ENCODE measurements at regions not wholly inside any gene's neighbourhood (a gene's known extent, or its start where the extent isn't known, plus 50 kb on each side); places are given as distances from the start of the nearest gene placed in this dataset.
A peak's percentile ranks its signal among the peaks of the same experiment; 100 is the strongest.

GRCh38 chr20:57947421-57948179, 237.8 kb upstream of the PMEPA1 start:
- DNase-seq, result no peak
- 65% methylated on average over 16 of the region's 16 CpGs for WGBS
- no peak for ATAC-seq
- Histone ChIP-seq H3K4me1 (ENCODE audit: control insufficient read depth, insufficient read depth, low read length) (no peaks in the 10 kb centered on the region), H3K27ac (ENCODE audit: low read length) (no peak overlapping the region), H3K9me3 (ENCODE audit: control insufficient read depth, low read length) (no peaks in the 10 kb centered on the region), H3K27me3 (ENCODE audit: control insufficient read depth, insufficient read depth) (no peaks in the 10 kb centered on the region), H3K4me3 (ENCODE audit: low read length) (no peak overlapping the region)
- intact Hi-C loops (cut with DNase I), result no loop called here

DNA sequence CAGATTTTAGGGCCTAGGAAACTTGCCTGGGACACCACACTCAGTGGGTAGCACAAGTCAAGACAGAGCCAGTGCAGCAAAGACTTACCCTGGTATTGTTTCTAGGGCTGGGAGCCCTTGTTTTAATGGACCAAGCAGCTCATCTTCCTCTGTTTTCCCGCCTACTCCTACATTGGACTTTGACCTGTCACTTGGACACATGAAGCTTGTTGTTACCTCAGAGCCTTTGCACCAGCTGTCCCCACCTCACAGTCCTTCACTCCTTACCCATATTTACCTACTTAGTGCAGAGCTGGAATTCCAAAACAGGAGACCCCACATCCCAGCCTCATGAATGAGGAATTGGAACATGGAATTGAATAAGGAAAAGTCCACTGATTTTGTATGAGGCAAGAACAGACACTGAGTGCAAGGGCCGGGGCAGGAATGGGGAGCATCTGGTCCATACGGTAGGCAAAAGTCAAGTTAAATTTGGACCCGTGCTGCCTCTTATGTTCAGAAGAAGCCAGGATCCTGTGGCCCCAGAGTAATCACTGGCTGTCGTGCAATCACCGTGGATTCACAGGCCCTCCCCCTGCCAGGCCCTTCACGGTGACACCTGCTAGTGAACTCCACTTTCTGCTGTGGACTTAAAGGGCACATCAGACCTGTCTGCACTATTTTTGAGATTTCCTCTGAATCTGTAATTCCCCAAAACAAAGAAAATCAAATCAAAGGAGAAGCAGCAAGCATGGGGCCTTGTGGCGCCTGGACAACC, 236.9 kb upstream of the PMEPA1 start:
- no peak for DNase-seq
- H3K27me3 ChIP-seq (ENCODE audit: control insufficient read depth, insufficient read depth), result no peaks in the 10 kb centered on the region
- no peak overlapping the region for H3K27ac ChIP-seq (ENCODE audit: low read length)
- intact Hi-C loops (cut with DNase I), result no loop called here
- H3K4me3 ChIP-seq (ENCODE audit: low read length), result no peak overlapping the region
- no peaks in the 10 kb centered on the region for H3K4me1 ChIP-seq (ENCODE audit: control insufficient read depth, insufficient read depth, low read length)
- H3K9me3 ChIP-seq (ENCODE audit: control insufficient read depth, low read length), result no peaks in the 10 kb centered on the region
- ATAC-seq, result no peak
- 96% methylated on average over 8 of the region's 8 CpGs for WGBS

DNA sequence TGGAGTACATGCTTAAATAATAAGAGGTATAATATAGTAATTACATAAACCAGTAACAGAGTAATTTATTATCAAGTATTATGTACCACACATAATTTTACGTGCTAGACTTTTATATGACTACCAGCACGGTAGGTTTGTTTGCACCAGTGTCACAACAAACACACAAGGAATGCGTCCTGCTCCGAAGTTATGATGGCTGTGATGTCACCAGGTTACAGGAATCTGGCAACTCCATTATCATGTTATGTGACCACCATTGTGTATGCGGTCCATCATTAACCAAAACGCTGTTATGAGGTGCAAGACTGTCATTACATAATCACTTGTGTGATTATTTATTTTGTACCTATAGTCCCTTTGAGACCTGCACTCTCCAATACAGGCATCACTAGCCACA, 235.2 kb upstream of the PMEPA1 start:
- DNase-seq (no peak), ATAC-seq (no peak)
- Histone ChIP-seq H3K4me1 (ENCODE audit: control insufficient read depth, insufficient read depth, low read length) (no peaks in the 10 kb centered on the region), H3K27me3 (ENCODE audit: control insufficient read depth, insufficient read depth) (no peaks in the 10 kb centered on the region), H3K9me3 (ENCODE audit: control insufficient read depth, low read length) (no peaks in the 10 kb centered on the region), H3K27ac (ENCODE audit: low read length) (no peak overlapping the region), H3K4me3 (ENCODE audit: low read length) (no peak overlapping the region)
- WGBS, result 93% methylated on average over 6 of the region's 6 CpGs
- intact Hi-C loops (cut with DNase I), result no loop called here

GRCh38 chr20:57943950-57944349, 234.1 kb upstream of the PMEPA1 start:
- no peaks in the 10 kb centered on the region for H3K27me3 ChIP-seq (ENCODE audit: control insufficient read depth, insufficient read depth)
- no peaks in the 10 kb centered on the region for H3K4me1 ChIP-seq (ENCODE audit: control insufficient read depth, insufficient read depth, low read length)
- WGBS, result 93% methylated on average over 7 of the region's 7 CpGs
- ATAC-seq (no peak), DNase-seq (no peak)
- no peak overlapping the region for H3K27ac ChIP-seq (ENCODE audit: low read length)
- no peaks in the 10 kb centered on the region for H3K9me3 ChIP-seq (ENCODE audit: control insufficient read depth, low read length)
- no peak overlapping the region for H3K4me3 ChIP-seq (ENCODE audit: low read length)
- intact Hi-C loops (cut with DNase I), result no loop called here

- ATAC-seq (no peak), DNase-seq (no peak)
- WGBS, result 91% methylated on average over 9 of the region's 9 CpGs
- H3K27ac ChIP-seq (ENCODE audit: low read length), result no peak overlapping the region
- H3K27me3 ChIP-seq (ENCODE audit: control insufficient read depth, insufficient read depth), result no peaks in the 10 kb centered on the region
- H3K4me1 ChIP-seq (ENCODE audit: control insufficient read depth, insufficient read depth, low read length), result no peaks in the 10 kb centered on the region
- no peak overlapping the region for H3K4me3 ChIP-seq (ENCODE audit: low read length)
- no peaks in the 10 kb centered on the region for H3K9me3 ChIP-seq (ENCODE audit: control insufficient read depth, low read length)
- intact Hi-C loops (cut with DNase I), result no loop called here
These were observed 233.5 kb upstream of the PMEPA1 start for GRCh38 chr20:57943291-57943690.

DNA sequence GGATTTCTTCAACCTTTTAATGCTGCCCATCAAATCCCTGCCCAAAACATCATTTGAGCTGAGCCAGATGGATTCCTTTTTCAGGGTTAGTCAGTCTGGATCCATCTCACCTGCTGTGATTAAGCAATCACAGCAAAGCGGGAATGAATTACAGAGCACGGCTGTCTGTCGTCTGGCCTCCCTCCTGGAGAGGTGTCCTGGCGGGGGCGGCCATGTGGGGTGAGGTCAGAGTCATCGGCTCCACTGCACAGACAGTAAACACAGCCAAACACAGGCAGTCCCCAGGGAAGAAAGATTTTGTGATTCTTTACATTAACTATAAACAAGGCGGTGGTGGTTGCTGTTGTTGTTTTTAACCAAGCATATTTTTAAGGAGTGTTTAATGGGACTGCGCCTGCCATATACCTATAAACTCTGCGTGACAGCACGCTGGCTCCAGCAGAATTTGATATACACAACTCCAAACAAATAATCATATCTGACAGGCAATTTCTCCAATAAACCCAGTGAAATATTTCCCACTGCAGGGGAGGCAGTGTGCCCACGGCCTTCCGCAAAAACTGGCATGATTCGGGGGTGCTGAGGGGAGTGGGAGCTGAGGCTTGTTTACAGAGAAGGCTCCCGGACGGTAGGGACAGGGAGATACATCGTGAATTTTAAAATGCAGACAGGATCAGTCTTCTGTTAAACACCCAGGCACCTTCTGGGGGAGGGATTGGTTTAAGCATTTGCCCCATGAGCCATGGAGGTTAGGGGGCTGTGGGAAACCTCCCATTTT, 232.0 kb upstream of the PMEPA1 start:
- WGBS, result 75% methylated on average over 16 of the region's 16 CpGs

DNA sequence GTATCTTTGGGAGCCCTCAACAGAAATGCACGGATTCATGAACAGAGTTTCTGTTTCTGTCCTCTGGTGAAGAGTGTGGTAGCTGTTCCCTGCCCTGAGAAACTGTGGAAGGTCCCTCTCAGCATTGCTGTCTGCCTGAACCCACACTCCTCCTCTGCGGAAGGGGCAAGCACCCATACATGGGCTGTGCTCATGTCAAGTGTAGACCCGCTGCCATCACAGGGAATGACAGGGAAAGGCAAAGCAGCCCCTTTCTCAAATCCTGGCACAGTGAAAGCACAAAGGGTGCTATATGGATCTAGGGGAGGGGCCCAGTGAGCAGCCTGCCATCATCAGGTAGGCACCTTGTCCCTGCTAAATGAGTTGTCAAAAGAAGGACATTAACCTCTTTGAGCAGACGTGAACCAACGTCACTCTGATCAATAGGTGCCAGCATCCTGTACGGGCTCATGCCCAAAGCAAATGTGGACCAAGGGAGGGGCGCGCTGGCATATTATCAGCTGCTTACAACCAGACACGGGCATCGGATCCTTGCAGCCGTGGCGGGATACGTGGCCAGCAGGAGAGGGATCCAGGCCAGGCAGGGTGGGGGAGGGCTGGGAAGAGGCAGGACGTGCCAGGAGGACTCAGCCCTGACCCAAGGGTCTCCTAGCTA, 231.2 kb upstream of the PMEPA1 start:
- DNase-seq, result no peak
- no peaks in the 10 kb centered on the region for H3K27me3 ChIP-seq (ENCODE audit: control insufficient read depth, insufficient read depth)
- no peaks in the 10 kb centered on the region for H3K4me1 ChIP-seq (ENCODE audit: control insufficient read depth, insufficient read depth, low read length)
- H3K9me3 ChIP-seq (ENCODE audit: control insufficient read depth, low read length), result no peaks in the 10 kb centered on the region
- ATAC-seq, result no peak
- H3K4me3 ChIP-seq (ENCODE audit: low read length), result no peak overlapping the region
- H3K27ac ChIP-seq (ENCODE audit: low read length), result no peak overlapping the region
- 84% methylated on average over 14 of the region's 14 CpGs for WGBS
- intact Hi-C loops (cut with DNase I), result no loop called here

More for the DNA sequence above, 232.0 kb upstream of the PMEPA1 start:
- Histone ChIP-seq H3K4me1 (ENCODE audit: control insufficient read depth, insufficient read depth, low read length) (no peaks in the 10 kb centered on the region), H3K27me3 (ENCODE audit: control insufficient read depth, insufficient read depth) (no peaks in the 10 kb centered on the region), H3K9me3 (ENCODE audit: control insufficient read depth, low read length) (no peaks in the 10 kb centered on the region), H3K4me3 (ENCODE audit: low read length) (no peak overlapping the region), H3K27ac (ENCODE audit: low read length) (no peak overlapping the region)
- no peak for DNase-seq
- intact Hi-C loops (cut with DNase I), result no loop called here
- ATAC-seq, result no peak

- H3K27ac ChIP-seq (ENCODE audit: low read length), result no peak overlapping the region
- no peaks in the 10 kb centered on the region for H3K4me1 ChIP-seq (ENCODE audit: control insufficient read depth, insufficient read depth, low read length)
- H3K9me3 ChIP-seq (ENCODE audit: control insufficient read depth, low read length), result no peaks in the 10 kb centered on the region
- intact Hi-C loops (cut with DNase I), result no loop called here
- ATAC-seq, result no peak
- no peak overlapping the region for H3K4me3 ChIP-seq (ENCODE audit: low read length)
- WGBS, result 97% methylated on average over 4 of the region's 4 CpGs
- H3K27me3 ChIP-seq (ENCODE audit: control insufficient read depth, insufficient read depth), result no peaks in the 10 kb centered on the region
- DNase-seq, result no peak
These were observed 230.6 kb upstream of the PMEPA1 start for GRCh38 chr20:57940376-57940775.

DNA sequence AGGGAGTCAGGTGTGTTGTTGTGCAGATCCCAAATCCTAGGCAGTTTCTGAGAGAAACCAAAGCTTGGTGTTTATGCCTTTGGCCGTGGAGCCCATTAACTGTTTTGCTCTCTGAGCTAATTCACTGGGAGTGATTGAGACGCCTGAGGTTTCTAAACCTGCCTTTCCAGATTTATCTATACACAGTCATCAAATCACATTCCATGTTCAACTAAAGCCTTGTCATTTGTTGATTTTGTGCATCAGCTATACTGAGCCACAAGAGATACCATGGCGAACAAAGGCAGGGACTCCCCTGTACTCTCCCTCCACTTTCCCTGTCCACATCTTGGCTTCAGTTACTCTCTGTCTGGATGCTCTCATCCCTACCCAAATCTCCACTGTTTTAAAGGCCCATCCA, 229.7 kb upstream of the PMEPA1 start:
- ATAC-seq (no peak), DNase-seq (no peak)
- H3K9me3 ChIP-seq (ENCODE audit: control insufficient read depth, low read length), result no peaks in the 10 kb centered on the region
- no peaks in the 10 kb centered on the region for H3K27me3 ChIP-seq (ENCODE audit: control insufficient read depth, insufficient read depth)
- intact Hi-C loops (cut with DNase I), result no loop called here
- WGBS, result 92% methylated on average over 3 of the region's 3 CpGs
- no peak overlapping the region for H3K27ac ChIP-seq (ENCODE audit: low read length)
- H3K4me3 ChIP-seq (ENCODE audit: low read length), result no peak overlapping the region
- H3K4me1 ChIP-seq (ENCODE audit: control insufficient read depth, insufficient read depth, low read length), result no peaks in the 10 kb centered on the region

GRCh38 chr20:57938158-57939108, 228.6 kb upstream of the PMEPA1 start:
- 60% methylated on average over 19 of the region's 19 CpGs for WGBS
- intact Hi-C loops (cut with DNase I), result no loop called here
- H3K27ac ChIP-seq (ENCODE audit: low read length), result no peak overlapping the region
- no peaks in the 10 kb centered on the region for H3K27me3 ChIP-seq (ENCODE audit: control insufficient read depth, insufficient read depth)
- H3K4me1 ChIP-seq (ENCODE audit: control insufficient read depth, insufficient read depth, low read length), result no peaks in the 10 kb centered on the region
- ATAC-seq (peak; percentile 73 to 90), DNase-seq (peak in 2 of 3 donors; percentile 60 to 61)
- no peaks in the 10 kb centered on the region for H3K9me3 ChIP-seq (ENCODE audit: control insufficient read depth, low read length)
- no peak overlapping the region for H3K4me3 ChIP-seq (ENCODE audit: low read length)
